Brain pericyte (primary cell): ENCODE measurements at regions not wholly inside any gene's neighbourhood (a gene's known extent, or its start where the extent isn't known, plus 50 kb on each side); places are given as distances from the start of the nearest gene placed in this dataset.

Experiments used
- DNase-seq: peaks from one replicate; pipeline ENCODE4 v3.0.0-alpha.2; 2012; ENCODE audit warnings: low read depth, low spot score

GRCh38 chr1:83770319-83770661 is 228.6 kb downstream of the TTLL7 start:
- no peak for DNase-seq

GRCh38 chr1:83769594-83770318 is 229.2 kb downstream of the TTLL7 start:
- DNase-seq: no peak

GRCh38 chr1:83769072-83769471 is 229.9 kb downstream of the TTLL7 start:
- DNase-seq: no peak

- DNase-seq: no peak
Measured at GRCh38 chr1:83766241-83766691, 232.7 kb downstream of the TTLL7 start.

- DNase-seq: no peak
Measured at GRCh38 chr1:83765125-83765524, 233.8 kb downstream of the TTLL7 start.

GRCh38 chr1:83764209-83764608 is 234.7 kb downstream of the TTLL7 start:
- no peak for DNase-seq

- no peak for DNase-seq
Measured at GRCh38 chr1:83763361-83764095, 235.4 kb downstream of the TTLL7 start.

- no peak for DNase-seq
Measured at GRCh38 chr1:83762416-83762815, 236.5 kb downstream of the TTLL7 start.

GRCh38 chr1:83762039-83762365 is 236.9 kb downstream of the TTLL7 start:
- no peak for DNase-seq

GRCh38 chr1:83761167-83762038 is 237.5 kb downstream of the TTLL7 start:
- no peak for DNase-seq

- DNase-seq: no peak
Measured at GRCh38 chr1:83760226-83761021, 238.5 kb downstream of the TTLL7 start.

- no peak for DNase-seq
Measured at GRCh38 chr1:83756984-83757717, 241.8 kb downstream of the TTLL7 start.

- no peak for DNase-seq
Measured at GRCh38 chr1:83751602-83752001, 247.3 kb downstream of the TTLL7 start.

- no peak for DNase-seq
Measured at GRCh38 chr1:83750201-83750600, 248.7 kb downstream of the TTLL7 start.

GRCh38 chr1:83747853-83748482 is 251.0 kb downstream of the TTLL7 start:
- DNase-seq: no peak

- no peak for DNase-seq
Measured at GRCh38 chr1:83746234-83746633, 252.7 kb downstream of the TTLL7 start.

- DNase-seq: no peak
Measured at GRCh38 chr1:83742446-83742845, 256.5 kb downstream of the TTLL7 start.

- no peak for DNase-seq
Measured at GRCh38 chr1:83741770-83742169, 257.2 kb downstream of the TTLL7 start.

GRCh38 chr1:83741348-83741747 is 257.6 kb downstream of the TTLL7 start:
- DNase-seq: no peak

- no peak for DNase-seq
Measured at GRCh38 chr1:83735526-83735925, 263.4 kb downstream of the TTLL7 start.
